ENCODE measurements at regions not wholly inside any gene's neighbourhood (a gene's known extent, or its start where the extent isn't known, plus 50 kb on each side); places are given as distances from the start of the nearest gene placed in this dataset.

DNA sequence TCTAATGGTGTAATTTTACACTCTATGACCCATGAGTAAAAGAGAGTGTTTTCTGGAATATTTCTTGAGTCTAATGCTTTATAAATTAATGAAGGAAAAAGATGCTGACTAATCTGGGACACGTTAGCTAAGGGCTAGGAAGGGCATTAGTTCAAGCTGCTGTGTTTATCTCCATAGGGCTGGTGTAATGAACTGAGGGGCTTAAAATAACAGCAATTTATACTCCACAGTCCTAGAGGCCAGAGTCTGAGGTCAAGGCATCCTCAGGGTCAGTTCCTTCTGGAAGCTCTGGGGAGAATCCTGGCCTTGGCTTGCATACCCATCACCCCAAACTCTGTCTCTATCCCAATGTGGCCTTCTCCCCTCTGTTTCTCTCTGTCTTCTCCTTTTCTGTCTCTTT is 105.2 kb upstream of the PFKP start:
- intact Hi-C loops (cut with DNase I), result no loop called here
- no peak for ATAC-seq
- no peak for DNase-seq (ENCODE audit: low spot score)

DNA sequence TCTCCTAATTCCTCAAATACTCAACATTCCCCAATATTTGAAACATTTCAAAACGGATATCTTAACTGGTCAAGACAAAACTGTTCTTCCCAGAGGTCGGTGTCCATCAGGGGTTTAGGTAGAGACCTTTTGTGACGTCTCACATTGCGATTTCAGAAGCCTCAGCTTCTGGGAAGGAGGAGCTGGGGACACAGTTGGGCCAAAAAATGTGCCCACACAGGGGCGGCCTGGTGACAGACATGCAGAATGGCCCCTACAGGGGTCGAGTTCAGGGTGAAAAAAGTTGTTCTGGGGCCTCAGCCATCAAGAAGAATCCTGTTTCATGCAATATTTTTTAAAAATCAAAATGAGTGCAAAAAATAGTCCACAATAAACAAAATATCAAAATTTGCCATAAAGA is 108.7 kb upstream of the PFKP start:
- no peak for ATAC-seq
- no peak for DNase-seq (ENCODE audit: low spot score)
- intact Hi-C loops (cut with DNase I), result no loop called here

DNA sequence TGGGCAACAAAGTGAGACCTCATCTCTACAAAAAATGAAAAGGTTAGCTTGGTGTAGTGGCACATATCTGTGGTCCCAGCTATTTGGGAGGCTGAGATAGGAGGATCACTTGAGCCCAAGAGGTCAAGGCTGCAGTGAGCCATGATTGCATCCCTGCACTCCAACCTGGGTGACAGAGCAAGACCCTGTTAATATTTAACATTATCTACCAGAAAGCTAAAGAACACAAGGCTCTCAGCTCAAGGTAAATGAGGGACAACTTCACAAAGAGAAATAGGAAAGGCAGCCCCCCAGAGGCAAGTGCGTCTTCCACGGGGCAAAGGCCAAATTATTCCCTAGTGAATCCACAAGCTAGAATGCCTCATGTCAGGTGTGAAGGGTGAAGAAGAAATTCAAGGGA is 109.6 kb upstream of the PFKP start:
- ATAC-seq, result no peak
- intact Hi-C loops (cut with DNase I), result no loop called here
- no peak for DNase-seq (ENCODE audit: low spot score)

DNA sequence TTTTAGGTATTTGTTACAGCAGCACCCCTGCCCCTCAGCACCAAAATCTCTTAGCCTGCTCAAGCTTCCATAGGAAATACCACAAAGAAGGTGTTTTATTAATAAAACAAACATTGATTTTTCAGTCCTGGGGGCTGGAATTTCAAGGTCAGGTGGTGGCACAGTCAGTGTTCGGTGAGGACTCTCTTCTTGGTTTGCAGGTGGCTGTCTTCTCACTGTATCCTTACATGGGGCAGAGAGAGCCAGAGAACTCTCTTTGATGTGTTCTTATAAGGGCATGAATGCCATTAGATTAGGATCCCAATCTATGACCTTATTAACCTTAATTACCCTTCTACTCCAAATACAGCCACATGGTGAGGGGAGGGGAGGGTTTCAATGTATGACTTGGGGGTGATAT is 112.3 kb upstream of the PFKP start:
- DNase-seq (ENCODE audit: low spot score) (no peak), ATAC-seq (no peak)
- intact Hi-C loops (cut with DNase I), result no loop called here

DNA sequence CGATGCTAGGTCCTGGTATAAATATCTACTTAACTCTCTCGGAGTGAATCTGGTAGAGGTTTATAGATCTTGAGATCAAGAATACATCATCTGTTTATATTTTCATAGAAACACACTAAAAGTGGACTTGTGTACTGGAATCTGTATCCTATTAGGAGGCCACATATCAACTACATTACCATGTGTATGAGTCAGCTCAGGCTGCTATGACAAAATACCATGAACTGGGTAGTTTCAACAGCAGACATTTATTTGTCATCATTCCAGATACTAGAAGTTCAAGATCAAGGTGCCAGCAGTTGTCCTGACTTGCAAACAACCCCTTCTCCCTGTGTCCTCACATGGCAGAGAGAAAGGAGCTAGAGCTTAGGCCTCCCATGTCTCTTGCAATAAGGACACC is 113.9 kb upstream of the PFKP start:
- no peak for DNase-seq (ENCODE audit: low spot score)
- ATAC-seq, result no peak
- intact Hi-C loops (cut with DNase I), result no loop called here

DNA sequence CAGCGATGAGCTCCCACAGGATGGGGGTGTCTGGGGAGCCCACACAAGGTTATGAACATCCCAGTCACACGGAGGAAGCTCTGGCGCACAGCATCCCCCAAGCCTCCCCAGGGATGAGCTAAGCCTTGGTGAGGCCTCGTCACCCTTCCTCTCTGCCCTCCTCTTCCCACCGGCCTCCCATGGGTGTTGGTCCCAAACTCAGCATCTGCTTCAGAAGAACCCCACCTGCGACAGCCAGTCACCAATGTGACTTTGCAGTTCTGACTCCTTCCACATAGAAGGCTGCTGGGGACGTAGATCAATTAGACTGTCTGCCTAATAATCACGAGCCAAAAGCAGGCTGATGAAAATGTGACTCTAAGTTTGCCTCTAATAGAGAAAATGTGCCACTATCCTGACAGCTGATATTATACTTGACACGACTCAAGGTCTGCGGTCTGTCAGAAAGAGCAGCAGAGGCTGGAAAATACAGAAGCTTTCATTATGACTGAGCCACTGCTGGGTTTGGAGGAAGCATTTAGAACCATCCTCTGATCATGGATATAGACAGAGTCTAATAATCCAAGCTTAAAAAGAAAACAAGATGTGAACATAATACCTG is 116.0 kb upstream of the PFKP start:
- ATAC-seq (no peak), DNase-seq (ENCODE audit: low spot score) (no peak)
- intact Hi-C loops (cut with DNase I), result no loop called here

DNA sequence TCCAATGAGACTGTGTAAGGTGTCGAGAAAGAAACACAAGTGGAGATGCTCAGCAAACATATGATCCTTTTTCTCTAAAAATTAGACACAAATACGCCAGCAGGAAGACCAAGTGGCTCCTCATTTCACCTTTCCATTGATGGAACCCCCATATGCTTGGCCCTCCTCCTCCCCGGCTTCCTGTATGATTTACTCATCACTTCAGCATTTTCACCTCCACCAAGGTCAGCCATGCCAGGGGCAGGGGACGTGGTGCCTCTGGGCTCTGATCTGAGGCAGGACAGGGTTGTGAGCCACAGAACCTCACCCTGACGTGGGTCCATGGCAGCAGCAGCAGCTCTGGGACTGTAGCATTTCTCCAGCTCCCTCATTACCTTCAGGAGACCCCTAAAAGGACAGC is 116.8 kb upstream of the PFKP start:
- DNase-seq (ENCODE audit: low spot score) (no peak), ATAC-seq (no peak)
- intact Hi-C loops (cut with DNase I), result no loop called here

DNA sequence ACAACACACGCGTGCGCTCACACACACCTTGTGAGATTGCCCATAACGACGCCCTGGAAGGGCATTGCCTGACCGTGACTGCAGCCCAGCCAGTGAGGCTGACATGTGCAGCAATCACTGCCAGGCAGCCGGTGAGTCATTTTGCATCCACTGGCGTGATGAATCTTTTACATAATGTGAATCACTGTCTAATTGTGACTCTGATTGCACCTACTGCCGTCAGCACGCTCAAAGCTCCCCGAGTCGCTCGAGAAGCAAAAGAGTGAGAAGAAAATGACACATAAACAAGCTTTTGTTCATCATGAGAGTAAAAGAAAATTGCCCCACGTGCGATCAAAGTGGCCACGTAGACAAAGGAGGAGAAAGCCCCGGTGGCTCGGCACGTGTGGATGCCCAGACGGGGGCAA is 117.4 kb upstream of the PFKP start:
- DNase-seq (ENCODE audit: low spot score), result no peak

DNA sequence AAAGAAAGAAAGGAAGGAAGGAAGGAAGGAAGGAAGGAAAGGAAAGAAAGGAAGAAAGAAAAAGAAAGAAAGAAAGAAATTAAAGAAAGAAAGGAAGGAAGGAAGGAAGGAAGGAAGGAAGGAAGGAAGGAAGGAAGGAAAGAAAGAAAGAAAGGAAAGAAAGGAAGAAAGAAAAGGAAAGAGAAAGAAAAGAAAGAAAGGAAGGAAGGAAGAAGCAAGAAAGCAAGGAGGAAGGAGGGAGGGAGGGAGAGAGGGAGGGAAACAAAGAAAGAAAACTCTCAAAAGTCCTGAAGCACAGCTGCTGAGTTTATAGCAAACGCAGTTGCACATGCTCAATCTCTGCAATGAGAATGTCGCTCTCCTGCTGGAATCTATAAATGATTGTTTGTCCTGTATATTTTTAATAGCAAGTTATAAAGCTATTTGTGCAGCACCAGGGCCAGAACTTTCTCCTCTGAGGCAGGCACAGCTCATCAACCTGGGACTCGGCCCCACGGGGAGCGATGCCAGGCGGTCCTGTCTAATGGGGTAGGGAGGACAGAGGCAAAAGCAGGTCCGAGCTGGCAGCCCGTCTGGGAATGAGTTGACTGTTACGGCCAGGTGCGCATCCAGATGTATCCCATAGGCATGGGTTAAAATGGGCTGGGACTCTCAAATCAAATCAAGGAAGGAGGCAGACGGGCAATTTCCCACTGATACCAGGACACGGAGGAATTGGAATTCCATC is 118.0 kb upstream of the PFKP start:
- ATAC-seq, result no peak
- intact Hi-C loops (cut with DNase I), result no loop called here
- no peak for DNase-seq (ENCODE audit: low spot score)

More for the DNA sequence above, 117.4 kb upstream of the PFKP start:
- ATAC-seq, result no peak
- intact Hi-C loops (cut with DNase I), result no loop called here

DNA sequence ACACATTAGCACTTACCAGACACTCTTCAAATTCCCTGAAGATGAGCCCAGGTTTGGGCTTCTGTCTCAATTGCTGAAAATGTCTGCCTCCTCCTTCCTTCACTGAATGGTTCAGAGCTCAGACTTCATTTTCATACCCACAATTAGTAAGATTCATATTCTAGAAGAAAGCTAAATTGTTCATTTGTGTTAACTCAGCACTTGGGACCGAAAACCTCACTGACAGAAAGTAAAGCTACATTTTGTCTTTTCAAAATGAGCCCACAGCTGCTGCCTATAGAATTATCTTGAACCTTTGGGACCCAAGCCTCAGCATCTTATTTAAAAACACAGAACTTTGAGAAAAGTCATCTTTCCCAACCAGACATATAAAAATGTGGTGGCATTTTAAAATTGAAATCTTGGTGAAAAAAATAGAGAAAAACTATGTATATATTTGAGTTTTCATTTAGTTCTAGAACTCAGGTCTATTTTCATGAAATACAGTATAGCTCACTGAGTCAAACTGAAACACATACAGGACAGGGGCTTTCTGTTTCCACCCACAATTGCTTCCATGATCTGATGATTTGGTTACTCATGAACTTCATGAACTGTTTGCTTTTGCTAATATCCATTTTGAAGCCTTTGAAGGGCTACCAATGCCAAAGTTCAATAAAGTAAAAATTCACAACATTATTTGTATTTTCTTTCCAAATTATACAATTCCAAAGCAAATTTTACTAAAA is 119.1 kb upstream of the PFKP start:
- ATAC-seq (no peak), DNase-seq (ENCODE audit: low spot score) (no peak)
- intact Hi-C loops (cut with DNase I), result no loop called here

DNA sequence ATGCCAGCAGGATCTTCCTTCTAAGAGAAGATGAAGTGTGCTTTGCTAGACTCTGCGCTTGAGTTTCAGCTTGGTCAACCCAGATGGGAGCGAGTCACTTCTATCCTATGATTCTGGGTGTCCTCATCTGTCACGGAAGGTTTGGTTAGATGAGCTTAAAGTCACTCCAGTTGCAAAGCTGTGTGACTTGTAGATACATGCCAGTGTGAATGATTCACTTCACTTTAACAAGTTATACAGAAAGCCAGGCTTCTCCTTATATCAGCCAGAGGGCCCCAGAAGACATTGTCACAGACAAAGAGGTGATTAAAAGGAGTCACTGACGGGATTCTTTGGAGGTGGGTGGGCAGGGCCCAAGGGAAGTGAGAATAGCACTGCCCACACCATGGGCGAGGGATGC is 122.6 kb upstream of the PFKP start:
- intact Hi-C loops (cut with DNase I), result no loop called here
- DNase-seq (ENCODE audit: low spot score), result no peak
- no peak for ATAC-seq

DNA sequence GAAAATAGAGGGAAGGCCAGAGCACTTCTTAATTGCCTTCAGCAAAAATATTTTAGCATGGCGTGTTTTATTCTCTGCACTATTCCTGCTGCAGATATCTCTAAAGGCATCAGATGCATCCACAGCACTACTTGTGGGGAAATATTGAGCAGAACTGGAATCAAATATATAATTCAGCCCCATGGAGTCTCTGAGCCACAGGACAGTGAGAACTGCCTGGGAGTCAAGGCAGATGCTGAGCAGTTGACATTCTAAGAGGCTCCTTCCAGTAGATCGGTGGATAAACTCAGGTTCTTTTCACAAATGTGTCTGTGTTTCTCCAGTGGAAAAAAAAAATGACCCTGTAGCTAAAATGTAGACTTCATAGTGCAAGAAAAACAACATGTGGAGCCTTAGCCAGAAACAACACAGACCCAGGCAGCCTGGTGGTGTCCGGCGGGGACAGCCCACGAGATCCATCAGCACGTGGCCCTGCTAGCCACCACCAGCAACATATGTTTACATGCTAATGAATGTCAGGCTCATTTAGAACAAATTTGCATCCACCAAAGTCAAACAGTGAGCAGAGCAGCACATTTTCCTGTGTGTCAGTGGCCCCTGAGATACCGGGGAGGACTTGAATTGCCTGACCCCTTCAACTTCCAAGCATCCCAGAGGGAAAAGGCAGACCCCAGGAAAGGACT is 123.3 kb upstream of the PFKP start:
- intact Hi-C loops (cut with DNase I), result no loop called here
- ATAC-seq (no peak), DNase-seq (ENCODE audit: low spot score) (no peak)

DNA sequence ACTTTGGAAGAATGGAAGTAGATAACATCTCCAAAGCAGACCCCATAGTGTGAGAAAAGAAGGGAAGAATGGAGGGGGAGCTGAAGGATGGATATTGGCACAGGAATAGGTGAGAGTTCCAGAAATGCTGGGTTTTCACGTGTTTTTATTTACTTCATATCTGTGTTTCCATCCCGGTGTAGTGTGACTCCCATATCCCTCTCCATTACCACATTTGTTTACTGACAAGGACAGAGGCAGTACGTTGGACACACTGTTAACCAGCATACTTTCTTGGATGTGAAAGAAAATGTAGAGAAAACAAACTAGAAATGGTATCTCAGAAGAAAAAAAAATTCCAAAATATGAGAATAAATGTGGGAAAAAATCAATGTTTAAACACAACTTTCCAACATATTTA is 124.4 kb upstream of the PFKP start:
- intact Hi-C loops (cut with DNase I), result no loop called here
- DNase-seq (ENCODE audit: low spot score), result no peak
- ATAC-seq, result no peak

DNA sequence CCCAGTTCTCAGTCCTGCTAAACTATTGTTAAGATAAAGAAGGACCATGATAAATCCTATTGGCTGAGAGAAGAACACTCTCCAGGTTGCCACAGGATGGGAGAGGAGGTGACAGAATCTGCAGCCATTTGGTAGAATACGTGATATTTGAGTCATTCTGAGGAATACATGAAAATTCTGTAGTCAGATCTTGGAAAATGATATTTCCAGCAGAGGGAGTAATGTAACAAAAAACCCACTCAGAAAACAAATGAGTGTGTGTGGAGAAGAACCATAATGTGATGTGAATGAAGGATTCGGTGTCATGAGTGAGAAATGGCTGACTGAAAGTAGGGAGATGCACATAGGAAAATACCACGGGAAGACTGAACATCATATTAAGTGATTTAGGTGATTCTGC is 128.5 kb upstream of the PFKP start:
- ATAC-seq (no peak), DNase-seq (ENCODE audit: low spot score) (no peak)
- intact Hi-C loops (cut with DNase I), result no loop called here

DNA sequence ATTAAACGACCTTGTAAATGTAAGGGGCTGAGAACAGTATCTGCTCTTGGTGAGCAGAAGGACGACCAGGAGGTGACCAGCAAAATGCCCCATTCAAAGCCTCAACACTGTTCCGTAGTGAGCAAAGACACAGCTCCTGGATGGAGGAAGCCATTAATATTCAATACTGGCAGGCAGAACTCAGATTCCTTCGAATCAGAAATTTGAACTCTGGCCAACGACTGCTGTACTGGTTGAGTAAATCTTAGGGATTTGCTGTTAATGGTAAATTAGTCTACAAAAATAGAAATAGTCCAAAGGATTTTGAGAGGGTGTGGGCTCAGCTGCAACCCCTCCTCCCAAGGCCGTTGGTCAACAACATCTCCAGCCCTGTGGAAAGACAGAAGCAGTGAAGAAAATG is 130.5 kb upstream of the PFKP start:
- no peak for ATAC-seq
- intact Hi-C loops (cut with DNase I), result no loop called here
- DNase-seq (ENCODE audit: low spot score), result no peak

DNA sequence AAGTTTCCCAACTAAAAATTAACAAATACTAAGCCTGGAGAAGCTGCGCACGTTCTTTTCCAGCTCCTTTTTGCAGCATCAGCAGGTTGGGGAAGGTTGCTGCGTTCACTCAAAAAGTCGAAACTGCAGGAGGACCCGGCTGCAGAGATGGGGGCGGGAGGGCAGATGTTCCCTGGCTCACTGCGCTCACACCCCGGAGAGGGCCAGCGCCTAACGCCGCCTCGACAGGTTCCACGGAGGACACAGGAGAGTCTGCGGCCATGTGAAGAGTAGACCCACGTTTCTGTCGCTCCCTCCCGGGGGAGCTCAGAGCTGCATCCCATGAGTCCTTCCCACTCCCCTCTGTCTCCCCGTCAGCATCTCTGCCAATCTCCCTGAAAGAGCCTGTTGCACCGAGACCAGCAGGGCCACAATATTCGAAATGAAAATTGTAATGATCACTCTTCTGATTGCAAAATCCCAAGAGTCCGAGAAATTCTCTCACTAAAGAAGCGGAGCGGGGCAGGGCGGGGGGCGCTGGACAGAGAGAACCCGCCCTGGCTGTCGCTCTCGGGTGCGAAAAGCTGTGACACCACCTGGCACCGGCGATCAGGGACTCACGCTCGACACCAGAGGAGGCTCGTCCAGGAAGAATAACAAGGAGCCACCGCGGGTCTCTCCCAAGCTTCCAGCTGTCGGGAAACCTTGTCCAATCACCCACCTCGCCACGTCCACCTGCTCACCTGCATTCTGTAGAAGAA is 131.5 kb upstream of the PFKP start:
- intact Hi-C loops (cut with DNase I), result no loop called here

DNA sequence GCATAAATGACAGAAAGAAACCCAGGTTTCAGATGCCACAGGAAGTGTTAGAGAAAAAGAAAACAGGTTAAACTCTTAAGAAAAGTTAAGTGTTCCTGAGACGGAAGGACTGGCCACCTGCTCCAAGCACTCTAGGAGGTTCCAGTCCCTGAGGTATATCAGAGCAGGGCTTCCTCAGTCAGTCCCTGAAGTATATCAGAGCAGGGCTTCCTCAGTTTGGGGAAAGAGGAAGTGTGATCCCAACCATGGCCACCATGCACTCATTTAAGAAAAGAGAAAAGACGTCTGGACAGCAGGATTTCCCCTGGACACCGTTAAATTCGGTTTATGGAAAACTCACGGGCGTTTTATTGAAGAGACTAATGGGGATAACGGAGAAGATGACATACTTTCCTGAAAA is 133.4 kb upstream of the PFKP start:
- ATAC-seq (no peak), DNase-seq (ENCODE audit: low spot score) (no peak)
- intact Hi-C loops (cut with DNase I), result no loop called here

More for the DNA sequence above, 131.5 kb upstream of the PFKP start:
- ATAC-seq (no peak), DNase-seq (ENCODE audit: low spot score) (no peak)

DNA sequence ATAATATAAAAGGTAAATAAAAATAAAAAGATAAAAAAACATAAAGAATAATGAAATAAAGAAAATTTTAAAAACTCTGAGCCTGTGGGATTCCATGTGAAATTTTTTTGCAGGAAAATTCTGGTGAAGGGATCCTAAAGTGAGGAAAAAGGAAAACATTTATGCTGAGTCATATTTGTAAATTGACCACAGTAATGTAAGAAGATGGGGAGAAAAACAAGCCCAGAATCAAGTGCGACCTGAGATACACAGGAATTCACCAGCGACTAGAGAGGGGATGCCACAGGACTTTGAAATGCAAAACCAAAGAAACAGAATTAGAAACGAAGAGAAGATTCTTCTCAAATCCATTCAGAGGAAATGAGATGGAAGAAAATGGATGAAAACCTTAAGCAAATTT is 133.8 kb upstream of the PFKP start:
- ATAC-seq (no peak), DNase-seq (ENCODE audit: low spot score) (no peak)
- intact Hi-C loops (cut with DNase I), result no loop called here

DNA sequence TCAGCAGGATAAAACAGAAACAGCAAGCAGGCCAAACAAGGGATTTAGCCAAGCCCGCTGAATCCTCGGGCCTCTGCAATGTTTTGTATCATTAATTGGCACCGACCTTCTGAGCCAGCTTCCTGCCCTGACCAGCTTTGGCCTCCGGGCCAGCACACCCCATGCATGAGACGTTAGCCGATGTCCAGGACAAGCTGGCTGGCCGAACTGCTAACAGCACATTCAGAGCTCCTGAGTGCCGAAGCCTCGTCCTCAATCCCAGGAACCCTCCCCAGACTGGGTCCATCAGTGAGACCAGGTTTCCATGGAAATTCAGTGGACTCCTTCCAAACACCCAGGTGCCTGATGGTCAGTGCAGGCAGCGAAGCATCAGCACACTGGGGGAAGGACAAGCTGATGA is 134.3 kb upstream of the PFKP start:
- ATAC-seq, result no peak
- no peak for DNase-seq (ENCODE audit: low spot score)
- intact Hi-C loops (cut with DNase I), result no loop called here

Data from sciatic nerve (tissue), 2 donors.